GM19023 (cell line): ENCODE measurements at regions not wholly inside any gene's neighbourhood (a gene's known extent, or its start where the extent isn't known, plus 50 kb on each side); places are given as distances from the start of the nearest gene placed in this dataset.

ENCODE experiments used
- ATAC-seq: cut with Tn5 transposase; IDR thresholded peaks from one replicate; pipeline ENCODE4 v1.9.1; 2021; ENCODE audit warnings: mild to moderate bottlenecking, moderate library complexity; ENCODE audit not compliant: unreplicated experiment

DNA sequence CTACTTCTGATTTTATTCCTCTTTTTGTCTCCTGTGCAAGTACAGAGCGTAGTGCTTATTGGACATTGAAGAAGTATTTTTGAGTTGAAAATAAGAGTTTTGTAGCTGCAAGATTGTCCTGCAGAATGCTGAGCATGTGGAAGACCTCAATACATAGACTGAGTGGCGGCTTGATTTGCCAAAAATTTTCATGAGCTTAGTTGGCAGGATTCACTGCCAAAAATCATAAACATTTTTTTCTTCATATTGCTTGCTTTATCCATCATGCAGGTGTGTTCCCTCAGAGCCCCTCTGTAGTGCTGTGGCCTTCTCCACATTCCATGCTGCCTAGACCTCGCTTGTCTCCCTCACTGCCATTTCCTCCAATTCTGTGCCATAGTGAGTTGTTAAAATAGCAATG lies 100.1 kb downstream of the DUSP10 start:
- ATAC-seq = no peak

DNA sequence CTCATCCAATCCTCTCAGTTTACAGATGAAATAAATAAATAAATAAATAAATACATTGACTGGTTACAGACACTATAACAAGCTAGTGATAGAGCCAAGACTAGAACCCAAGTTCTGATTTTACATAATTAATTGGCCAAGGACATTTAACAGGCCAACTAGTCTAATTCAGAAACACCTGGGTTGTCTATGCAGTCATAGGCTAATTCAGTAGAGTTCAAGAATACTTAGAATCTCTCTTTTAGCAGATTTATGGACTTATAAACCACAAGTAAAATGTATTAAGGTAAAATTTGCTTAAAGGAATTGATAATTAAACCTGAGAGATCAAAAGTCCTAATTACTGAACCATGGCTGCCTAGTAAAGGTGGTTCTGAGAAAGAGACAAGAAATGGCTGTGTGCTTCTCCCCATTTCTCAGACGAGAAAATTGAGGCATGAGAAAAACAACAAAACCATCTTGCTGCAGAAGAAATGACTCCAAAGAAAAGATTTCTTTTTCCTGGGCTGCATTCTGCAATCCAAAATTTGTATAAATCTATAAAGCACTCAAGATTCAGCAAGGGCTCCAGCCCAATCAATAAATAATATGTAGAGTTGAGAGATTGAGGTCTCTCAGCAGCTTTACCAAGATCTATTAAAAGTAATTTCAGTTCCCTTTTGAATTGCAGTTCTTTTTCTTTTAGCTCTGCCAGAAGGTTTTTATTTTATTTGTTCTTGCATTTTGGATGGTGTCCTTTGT lies 98.3 kb downstream of the DUSP10 start:
- peak; percentile 49 for ATAC-seq

DNA sequence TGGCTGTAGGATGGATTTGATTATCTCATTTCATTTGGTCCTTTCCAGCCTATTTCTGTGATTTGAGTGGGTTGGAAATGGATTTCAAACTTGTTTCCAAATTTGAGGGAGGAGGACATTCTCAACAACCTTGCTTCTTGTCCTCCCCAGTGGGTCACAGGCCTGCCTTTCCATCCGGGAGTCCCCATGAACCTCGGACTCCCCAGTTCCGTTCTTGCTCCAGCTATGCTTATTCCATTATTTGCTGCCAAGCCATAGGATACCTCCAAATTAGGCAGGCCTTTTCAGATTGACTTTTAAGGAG lies 97.8 kb downstream of the DUSP10 start:
- peak; percentile 19 for ATAC-seq

DNA sequence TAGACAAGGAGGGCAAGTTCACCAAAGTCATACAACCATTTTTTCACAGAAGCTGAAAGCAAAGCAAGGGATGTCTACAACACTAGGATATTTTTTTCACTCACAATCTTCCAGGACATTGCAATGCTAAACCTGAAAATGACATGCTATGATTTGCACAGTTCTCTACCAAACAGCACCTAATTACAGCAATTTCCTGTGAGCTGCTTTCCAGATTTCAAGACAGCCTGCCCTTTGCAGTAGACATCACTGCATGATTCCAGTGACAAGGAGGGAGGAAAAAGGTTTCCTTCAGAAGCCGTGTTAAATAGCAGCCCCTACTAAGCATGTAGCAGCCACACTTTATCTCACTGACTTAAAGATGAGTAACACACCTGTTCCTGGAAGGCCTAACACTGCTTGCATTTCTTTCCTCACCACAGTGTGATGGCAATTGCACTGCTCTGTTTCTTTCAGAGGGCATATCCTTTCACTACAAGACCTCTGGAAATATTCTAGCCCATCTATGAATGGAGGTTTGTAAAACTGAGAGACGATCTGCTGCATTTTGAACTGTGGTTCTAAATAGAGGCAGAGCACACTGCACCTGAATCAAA lies 97.1 kb downstream of the DUSP10 start:
- peak; percentile 48 for ATAC-seq

DNA sequence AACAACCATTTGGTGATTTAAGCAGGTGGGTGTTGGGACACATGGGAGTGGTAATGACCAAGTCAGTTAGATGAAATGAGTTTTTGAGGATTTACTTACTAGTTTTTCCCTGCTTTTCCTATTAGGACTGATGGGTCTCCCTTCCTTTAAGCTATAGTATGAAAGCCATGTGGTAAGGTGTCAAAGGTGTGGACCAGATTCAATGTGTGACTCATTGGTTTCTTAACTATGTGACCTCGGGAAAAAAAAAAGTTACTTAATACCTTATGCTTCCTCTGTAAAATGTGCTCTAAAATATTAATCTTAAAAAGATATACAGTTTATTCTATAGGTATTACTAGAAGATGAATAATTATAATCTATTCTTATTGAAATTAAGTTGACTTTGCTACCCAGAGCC lies 93.7 kb downstream of the DUSP10 start:
- ATAC-seq = no peak
